Ovary (tissue), 3 donors: ENCODE measurements at regions not wholly inside any gene's neighbourhood (a gene's known extent, or its start where the extent isn't known, plus 50 kb on each side); places are given as distances from the start of the nearest gene placed in this dataset.

Experiments used
- EP300 ChIP-seq: sonication (generic); formaldehyde crosslinking; IDR thresholded peaks from one replicate; pipeline ENCODE4 v1.6.1; 2017; ENCODE audit warnings: antibody characterized with exemption
- TF ChIP-seq, protein P1 (sequence below), 3 donors: fragments of 450-650 bp in 2 of 3; fragments of 200-600 bp in 1 of 3; IDR thresholded peaks; one replicate each; pipeline versions ENCODE4 v1.5.1 to v1.8.0; 2016 to 2022; ENCODE audit warnings: antibody characterized with exemption in 3 of 3, mild to moderate bottlenecking in 1 of 3
- donor health status: DM: no; HTN: no; CAD: no.

DNA sequence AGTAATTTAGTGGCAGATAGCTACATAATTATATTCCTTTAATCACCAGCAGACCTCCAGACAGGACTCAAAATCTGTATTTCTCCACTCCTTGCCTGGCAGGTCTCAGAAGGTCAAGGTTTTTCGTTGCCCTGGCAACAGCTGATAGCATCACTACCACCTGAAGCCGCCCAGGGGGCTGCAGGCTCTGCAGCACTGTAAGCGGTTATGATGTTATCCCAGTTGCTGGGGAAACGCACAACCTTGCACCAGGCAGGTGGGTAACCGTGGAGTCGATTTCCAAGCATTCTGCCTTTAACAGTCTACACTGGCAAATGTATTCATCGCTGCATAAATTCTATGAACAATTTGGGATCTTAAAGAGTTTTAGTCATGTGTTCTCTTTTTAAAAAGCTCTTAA, 756.3 kb downstream of the NTRK3 start:
- TF ChIP-seq, protein P1, sequence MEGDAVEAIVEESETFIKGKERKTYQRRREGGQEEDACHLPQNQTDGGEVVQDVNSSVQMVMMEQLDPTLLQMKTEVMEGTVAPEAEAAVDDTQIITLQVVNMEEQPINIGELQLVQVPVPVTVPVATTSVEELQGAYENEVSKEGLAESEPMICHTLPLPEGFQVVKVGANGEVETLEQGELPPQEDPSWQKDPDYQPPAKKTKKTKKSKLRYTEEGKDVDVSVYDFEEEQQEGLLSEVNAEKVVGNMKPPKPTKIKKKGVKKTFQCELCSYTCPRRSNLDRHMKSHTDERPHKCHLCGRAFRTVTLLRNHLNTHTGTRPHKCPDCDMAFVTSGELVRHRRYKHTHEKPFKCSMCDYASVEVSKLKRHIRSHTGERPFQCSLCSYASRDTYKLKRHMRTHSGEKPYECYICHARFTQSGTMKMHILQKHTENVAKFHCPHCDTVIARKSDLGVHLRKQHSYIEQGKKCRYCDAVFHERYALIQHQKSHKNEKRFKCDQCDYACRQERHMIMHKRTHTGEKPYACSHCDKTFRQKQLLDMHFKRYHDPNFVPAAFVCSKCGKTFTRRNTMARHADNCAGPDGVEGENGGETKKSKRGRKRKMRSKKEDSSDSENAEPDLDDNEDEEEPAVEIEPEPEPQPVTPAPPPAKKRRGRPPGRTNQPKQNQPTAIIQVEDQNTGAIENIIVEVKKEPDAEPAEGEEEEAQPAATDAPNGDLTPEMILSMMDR (IDR thresholded peaks at IDR 0.05) = no peak
- TF ChIP-seq EP300 = no peak
